ENCODE measurements at regions not wholly inside any gene's neighbourhood (a gene's known extent, or its start where the extent isn't known, plus 50 kb on each side); places are given as distances from the start of the nearest gene placed in this dataset.

GRCh38 chr3:117130222-117130621 lies 420.6 kb downstream of the TUSC7 start:
- TF ChIP-seq, protein P1, sequence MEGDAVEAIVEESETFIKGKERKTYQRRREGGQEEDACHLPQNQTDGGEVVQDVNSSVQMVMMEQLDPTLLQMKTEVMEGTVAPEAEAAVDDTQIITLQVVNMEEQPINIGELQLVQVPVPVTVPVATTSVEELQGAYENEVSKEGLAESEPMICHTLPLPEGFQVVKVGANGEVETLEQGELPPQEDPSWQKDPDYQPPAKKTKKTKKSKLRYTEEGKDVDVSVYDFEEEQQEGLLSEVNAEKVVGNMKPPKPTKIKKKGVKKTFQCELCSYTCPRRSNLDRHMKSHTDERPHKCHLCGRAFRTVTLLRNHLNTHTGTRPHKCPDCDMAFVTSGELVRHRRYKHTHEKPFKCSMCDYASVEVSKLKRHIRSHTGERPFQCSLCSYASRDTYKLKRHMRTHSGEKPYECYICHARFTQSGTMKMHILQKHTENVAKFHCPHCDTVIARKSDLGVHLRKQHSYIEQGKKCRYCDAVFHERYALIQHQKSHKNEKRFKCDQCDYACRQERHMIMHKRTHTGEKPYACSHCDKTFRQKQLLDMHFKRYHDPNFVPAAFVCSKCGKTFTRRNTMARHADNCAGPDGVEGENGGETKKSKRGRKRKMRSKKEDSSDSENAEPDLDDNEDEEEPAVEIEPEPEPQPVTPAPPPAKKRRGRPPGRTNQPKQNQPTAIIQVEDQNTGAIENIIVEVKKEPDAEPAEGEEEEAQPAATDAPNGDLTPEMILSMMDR (IDR thresholded peaks at IDR 0.05) = no peak
- no peak for TF ChIP-seq POLR2A (IDR thresholded peaks at IDR 0.05)

All from adrenal gland (tissue), 5 donors.